Mucosa of descending colon (tissue), 3 donors: ENCODE measurements at regions not wholly inside any gene's neighbourhood (a gene's known extent, or its start where the extent isn't known, plus 50 kb on each side); places are given as distances from the start of the nearest gene placed in this dataset.

Source experiments
- ATAC-seq: fragments of 200-7000 bp; cut with Tn5 transposase; one replicate; pipeline ENCODE4 v1.9.1; 2020; ENCODE audit warnings: mild to moderate bottlenecking, moderate library complexity
- DNase-seq, 3 donors: peaks; one replicate each; pipeline ENCODE4 v3.0.0-alpha.2; 2020
- H3K36me3 ChIP-seq: fragments of 200-600 bp; one replicate; pipeline ENCODE4 v1.8.0; 2021; ENCODE audit warnings: low read depth, mild to moderate bottlenecking
- H3K4me1 ChIP-seq: fragments of 200-600 bp; one replicate; pipeline ENCODE4 v1.8.0; 2021; ENCODE audit warnings: low read depth, mild to moderate bottlenecking
- H3K4me3 ChIP-seq: fragments of 200-600 bp; one replicate; pipeline ENCODE4 v1.8.0; 2021; ENCODE audit warnings: mild to moderate bottlenecking
- H3K9me3 ChIP-seq: fragments of 200-600 bp; one replicate; pipeline ENCODE4 v1.8.0; 2021; ENCODE audit warnings: mild to moderate bottlenecking
- intact Hi-C, 2 donors: fragments of 100-400 bp; cut with DNase I in 1 of 2; cut with micrococcal nuclease in 1 of 2; formaldehyde crosslinking; loops; one replicate each; pipeline versions ENCODE4 v1.11.0 to v1.11.1; 2022; cut with DNase I, micrococcal nuclease
- TF ChIP-seq, protein P1 (sequence below): fragments of 200-600 bp; IDR thresholded peaks from one replicate; pipeline ENCODE4 v1.8.0; 2022; ENCODE audit warnings: antibody characterized with exemption, mild to moderate bottlenecking
- donor health status: DM: no; HTN: no; CAD: no; lungs with moderate emphysema.
- donor health status: DM: no; HTN: no; CAD: no.
- donor health status: DM: no; HTN: yes; CAD: no.

GRCh38 chr2:13015532-13016320 lies 299.0 kb downstream of the TRIB2 start:
- no peaks in the 10 kb centered on the region for H3K9me3 ChIP-seq
- TF ChIP-seq, protein P1, sequence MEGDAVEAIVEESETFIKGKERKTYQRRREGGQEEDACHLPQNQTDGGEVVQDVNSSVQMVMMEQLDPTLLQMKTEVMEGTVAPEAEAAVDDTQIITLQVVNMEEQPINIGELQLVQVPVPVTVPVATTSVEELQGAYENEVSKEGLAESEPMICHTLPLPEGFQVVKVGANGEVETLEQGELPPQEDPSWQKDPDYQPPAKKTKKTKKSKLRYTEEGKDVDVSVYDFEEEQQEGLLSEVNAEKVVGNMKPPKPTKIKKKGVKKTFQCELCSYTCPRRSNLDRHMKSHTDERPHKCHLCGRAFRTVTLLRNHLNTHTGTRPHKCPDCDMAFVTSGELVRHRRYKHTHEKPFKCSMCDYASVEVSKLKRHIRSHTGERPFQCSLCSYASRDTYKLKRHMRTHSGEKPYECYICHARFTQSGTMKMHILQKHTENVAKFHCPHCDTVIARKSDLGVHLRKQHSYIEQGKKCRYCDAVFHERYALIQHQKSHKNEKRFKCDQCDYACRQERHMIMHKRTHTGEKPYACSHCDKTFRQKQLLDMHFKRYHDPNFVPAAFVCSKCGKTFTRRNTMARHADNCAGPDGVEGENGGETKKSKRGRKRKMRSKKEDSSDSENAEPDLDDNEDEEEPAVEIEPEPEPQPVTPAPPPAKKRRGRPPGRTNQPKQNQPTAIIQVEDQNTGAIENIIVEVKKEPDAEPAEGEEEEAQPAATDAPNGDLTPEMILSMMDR = no peak
- no peak overlapping the region for H3K4me3 ChIP-seq
- no peaks in the 10 kb centered on the region for H3K36me3 ChIP-seq
- intact Hi-C loops = no loop called here
- ATAC-seq (no peak), DNase-seq (no peak)
- no peaks in the 10 kb centered on the region for H3K4me1 ChIP-seq

DNA sequence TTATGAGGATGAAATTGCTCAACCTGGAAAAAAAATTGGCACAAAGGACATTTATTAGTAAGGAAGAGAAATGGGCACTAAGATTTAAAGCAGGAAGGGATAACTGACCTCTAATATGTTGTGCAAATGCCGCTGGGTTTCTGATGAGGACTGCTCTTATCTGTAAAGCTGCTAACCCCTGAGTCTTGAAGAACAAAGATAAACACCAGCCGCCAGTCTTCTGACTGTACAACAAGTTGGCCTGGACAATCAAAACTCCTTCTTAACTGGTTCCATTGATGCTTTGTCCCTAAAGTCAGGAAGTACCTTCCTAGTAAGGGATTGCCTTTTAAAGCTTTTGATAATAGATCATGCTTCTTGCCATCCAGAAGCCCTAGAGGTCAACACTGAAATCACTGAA lies 301.8 kb downstream of the TRIB2 start:
- no peak overlapping the region for H3K4me3 ChIP-seq
- no peaks in the 10 kb centered on the region for H3K36me3 ChIP-seq
- no peaks in the 10 kb centered on the region for H3K9me3 ChIP-seq
- ATAC-seq = no peak
- no peak for DNase-seq
- intact Hi-C loops = no loop called here
- TF ChIP-seq, protein P1 = no peak
- no peaks in the 10 kb centered on the region for H3K4me1 ChIP-seq

- intact Hi-C loops = no loop called here
- Histone ChIP-seq H3K9me3 (no peaks in the 10 kb centered on the region), H3K36me3 (no peaks in the 10 kb centered on the region), H3K4me3 (no peak overlapping the region), H3K4me1 (no peaks in the 10 kb centered on the region)
- ATAC-seq = no peak
- TF ChIP-seq, protein P1 = no peak
- no peak for DNase-seq
Measured at GRCh38 chr2:13019781-13020180, 303.0 kb downstream of the TRIB2 start.

DNA sequence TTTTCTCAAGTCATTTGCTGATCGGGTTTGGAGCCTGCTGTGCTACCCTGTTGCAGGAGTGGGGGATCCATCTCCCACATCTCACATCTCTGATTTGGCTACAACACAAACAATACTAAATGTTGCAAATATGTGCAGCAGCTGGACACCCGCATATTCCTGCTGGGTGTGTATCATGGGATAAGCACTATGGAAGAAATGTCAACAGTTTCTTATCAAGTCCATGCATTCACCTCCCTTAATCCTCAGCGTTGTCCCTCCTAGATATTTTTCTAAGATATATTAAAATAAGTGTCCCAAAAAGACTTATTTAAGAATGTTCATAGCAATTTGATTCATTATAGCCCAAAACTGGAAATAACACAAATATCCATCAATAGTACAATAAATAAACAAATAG lies 303.7 kb downstream of the TRIB2 start:
- DNase-seq (no peak), ATAC-seq (no peak)
- TF ChIP-seq, protein P1 = no peak
- H3K4me1 ChIP-seq = no peaks in the 10 kb centered on the region
- H3K36me3 ChIP-seq = no peaks in the 10 kb centered on the region
- H3K4me3 ChIP-seq = no peak overlapping the region
- intact Hi-C loops = no loop called here
- no peaks in the 10 kb centered on the region for H3K9me3 ChIP-seq

DNA sequence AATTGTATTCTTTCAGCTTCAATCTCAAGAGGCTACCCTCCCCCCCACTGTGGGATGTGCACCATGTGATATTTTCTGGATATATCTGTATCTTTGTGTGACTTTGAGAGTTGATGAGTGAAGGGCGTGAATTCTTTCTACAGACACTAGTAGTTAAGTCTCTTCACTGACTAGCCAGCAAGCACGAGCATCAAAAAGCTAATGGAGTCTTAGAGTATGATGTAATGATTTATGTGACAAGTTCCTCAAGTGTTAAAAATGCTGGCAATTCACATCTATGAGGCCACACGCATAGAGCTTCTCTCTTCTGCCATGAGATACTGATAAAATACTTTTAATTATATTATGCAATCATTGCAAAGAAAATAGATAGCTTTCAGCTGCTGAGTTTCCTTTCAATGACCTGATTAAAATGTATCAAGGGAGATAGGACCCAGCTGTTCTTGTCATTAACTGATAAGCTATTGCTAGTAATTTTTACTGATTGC lies 304.8 kb downstream of the TRIB2 start:
- TF ChIP-seq, protein P1 = no peak
- no peaks in the 10 kb centered on the region for H3K36me3 ChIP-seq
- intact Hi-C loops = no loop called here
- no peak overlapping the region for H3K4me3 ChIP-seq
- no peaks in the 10 kb centered on the region for H3K9me3 ChIP-seq
- DNase-seq (no peak), ATAC-seq (no peak)
- H3K4me1 ChIP-seq = no peaks in the 10 kb centered on the region
